ENCODE measurements at regions not wholly inside any gene's neighbourhood (a gene's known extent, or its start where the extent isn't known, plus 50 kb on each side); places are given as distances from the start of the nearest gene placed in this dataset.

DNA sequence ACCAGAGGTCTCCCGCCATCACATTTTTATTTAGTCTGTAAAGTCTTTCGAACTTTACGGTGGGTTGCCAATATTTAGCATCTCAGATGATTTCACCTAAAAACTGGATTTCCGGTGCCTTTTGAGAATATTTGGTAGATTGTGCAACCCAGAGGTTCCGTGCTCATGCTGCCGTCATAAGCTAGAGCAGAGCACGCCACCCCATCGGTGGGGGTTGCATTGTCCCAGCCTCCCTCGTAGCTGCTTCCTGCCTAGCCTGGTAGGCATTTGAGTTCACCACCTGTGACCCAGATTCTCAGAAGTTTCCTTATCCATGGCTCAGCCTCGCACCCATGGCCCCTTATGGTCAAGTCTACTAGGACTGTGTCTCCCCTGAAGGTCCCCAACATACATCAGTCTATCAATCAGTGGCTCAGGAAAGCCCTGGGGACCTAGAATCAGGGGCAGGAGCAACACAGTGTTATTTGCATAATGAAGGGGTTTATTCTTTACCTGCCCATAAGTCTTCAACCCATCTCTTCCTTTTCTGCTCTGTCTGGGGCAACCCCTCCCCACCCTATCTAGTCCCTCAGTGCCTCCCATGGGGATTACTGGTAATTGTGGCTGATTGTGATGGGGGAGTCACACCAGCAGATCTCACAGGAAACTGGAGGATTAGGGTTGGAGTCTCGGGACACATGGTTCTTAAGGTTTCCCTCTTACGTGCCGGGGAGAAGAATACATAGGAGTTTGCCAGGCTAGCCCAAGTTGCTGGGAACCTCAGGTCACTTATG is 152.3 kb downstream of the PHETA1 start:
- POLR2A ChIA-PET = no interaction called here

More for the DNA sequence above, 152.3 kb downstream of the PHETA1 start:
- Histone ChIP-seq H3K4me2 (ENCODE audit: control insufficient read depth, insufficient read depth) (no peak overlapping the region), H3K79me2 (ENCODE audit: control insufficient read depth, insufficient read depth, low read length) (no peaks in the 10 kb centered on the region), H3K4me3 (no peak overlapping the region), H3K36me3 (ENCODE audit: control insufficient read depth in 2 of 2, insufficient read depth in 2 of 2, low read length in 1 of 2) (no peaks in the 10 kb centered on the region), H3K9me3 (replicated peaks; ENCODE audit: control insufficient read depth, insufficient read depth, low read length) (no peaks in the 10 kb centered on the region), H3K4me1 (ENCODE audit: control insufficient read depth, insufficient read depth, low read length) (no peaks in the 10 kb centered on the region), H3K27me3 (replicated peaks in 1 of 2; ENCODE audit: control insufficient read depth in 2 of 2, insufficient read depth in 2 of 2, low read length in 1 of 2) (peaks cover 0 to 2% of the 10 kb centered on the region in 2 experiments; a peak in 2 of 4 replicates), H4K20me1 (ENCODE audit: control insufficient read depth, insufficient read depth) (no peaks in the 10 kb centered on the region), H3K27ac (ENCODE audit: control insufficient read depth, insufficient read depth) (no peak overlapping the region), H3K9ac (ENCODE audit: control insufficient read depth, insufficient read depth, low read length) (no peak overlapping the region), H2AFZ (ENCODE audit: control insufficient read depth, low read depth, low read length) (no peak overlapping the region)
- 59% methylated on average over 13 of the region's 13 CpGs for WGBS (ENCODE audit: insufficient coverage, insufficient replicate concordance, low lambda C conversion rate, missing lambda C conversion rate)
- in situ Hi-C loops (cut with MboI) (no loop called here), intact Hi-C loops (cut with micrococcal nuclease; ENCODE audit: unreplicated experiment) (no loop called here)
- BruUV-seq (replicated peaks) = no TSS peak
- ChIA-PET SMC1A (ENCODE audit: uncharacterized antibody, unreplicated experiment) (no interaction called here), CTCF (no interaction called here), RAD21 (ENCODE audit: unreplicated experiment) (no interaction called here)
- no peak for TF ChIP-seq MTA2 (IDR thresholded peaks at IDR 0.05; ENCODE audit: low read depth)
- TF ChIP-seq STAT3 (IDR thresholded peaks at IDR 0.05; ENCODE audit: low read depth, low read length) = no peak
- no peak for TF ChIP-seq BRCA1 (IDR thresholded peaks at IDR 0.05; ENCODE audit: low read depth, low read length)
- TF ChIP-seq YBX1 (IDR thresholded peaks at IDR 0.05) = no peak
- TF ChIP-seq POU2F2 (IDR thresholded peaks at IDR 0.05; ENCODE audit: borderline replicate concordance, low read depth, low read length) = no peak
- TF ChIP-seq BACH1 (IDR thresholded peaks at IDR 0.05; ENCODE audit: borderline replicate concordance) = no peak
- TF ChIP-seq, protein P1, sequence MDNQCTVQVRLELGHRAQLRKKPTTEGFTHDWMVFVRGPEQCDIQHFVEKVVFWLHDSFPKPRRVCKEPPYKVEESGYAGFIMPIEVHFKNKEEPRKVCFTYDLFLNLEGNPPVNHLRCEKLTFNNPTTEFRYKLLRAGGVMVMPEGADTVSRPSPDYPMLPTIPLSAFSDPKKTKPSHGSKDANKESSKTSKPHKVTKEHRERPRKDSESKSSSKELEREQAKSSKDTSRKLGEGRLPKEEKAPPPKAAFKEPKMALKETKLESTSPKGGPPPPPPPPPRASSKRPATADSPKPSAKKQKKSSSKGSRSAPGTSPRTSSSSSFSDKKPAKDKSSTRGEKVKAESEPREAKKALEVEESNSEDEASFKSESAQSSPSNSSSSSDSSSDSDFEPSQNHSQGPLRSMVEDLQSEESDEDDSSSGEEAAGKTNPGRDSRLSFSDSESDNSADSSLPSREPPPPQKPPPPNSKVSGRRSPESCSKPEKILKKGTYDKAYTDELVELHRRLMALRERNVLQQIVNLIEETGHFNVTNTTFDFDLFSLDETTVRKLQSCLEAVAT (IDR thresholded peaks at IDR 0.05) = no peak
- TF ChIP-seq SMAD1 (IDR thresholded peaks at IDR 0.05; ENCODE audit: low read depth, partially characterized antibody) = no peak
- TF ChIP-seq, protein P2, sequence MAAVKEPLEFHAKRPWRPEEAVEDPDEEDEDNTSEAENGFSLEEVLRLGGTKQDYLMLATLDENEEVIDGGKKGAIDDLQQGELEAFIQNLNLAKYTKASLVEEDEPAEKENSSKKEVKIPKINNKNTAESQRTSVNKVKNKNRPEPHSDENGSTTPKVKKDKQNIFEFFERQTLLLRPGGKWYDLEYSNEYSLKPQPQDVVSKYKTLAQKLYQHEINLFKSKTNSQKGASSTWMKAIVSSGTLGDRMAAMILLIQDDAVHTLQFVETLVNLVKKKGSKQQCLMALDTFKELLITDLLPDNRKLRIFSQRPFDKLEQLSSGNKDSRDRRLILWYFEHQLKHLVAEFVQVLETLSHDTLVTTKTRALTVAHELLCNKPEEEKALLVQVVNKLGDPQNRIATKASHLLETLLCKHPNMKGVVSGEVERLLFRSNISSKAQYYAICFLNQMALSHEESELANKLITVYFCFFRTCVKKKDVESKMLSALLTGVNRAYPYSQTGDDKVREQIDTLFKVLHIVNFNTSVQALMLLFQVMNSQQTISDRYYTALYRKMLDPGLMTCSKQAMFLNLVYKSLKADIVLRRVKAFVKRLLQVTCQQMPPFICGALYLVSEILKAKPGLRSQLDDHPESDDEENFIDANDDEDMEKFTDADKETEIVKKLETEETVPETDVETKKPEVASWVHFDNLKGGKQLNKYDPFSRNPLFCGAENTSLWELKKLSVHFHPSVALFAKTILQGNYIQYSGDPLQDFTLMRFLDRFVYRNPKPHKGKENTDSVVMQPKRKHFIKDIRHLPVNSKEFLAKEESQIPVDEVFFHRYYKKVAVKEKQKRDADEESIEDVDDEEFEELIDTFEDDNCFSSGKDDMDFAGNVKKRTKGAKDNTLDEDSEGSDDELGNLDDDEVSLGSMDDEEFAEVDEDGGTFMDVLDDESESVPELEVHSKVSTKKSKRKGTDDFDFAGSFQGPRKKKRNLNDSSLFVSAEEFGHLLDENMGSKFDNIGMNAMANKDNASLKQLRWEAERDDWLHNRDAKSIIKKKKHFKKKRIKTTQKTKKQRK (IDR thresholded peaks at IDR 0.05; ENCODE audit: low read depth, low read length) = no peak
- TF ChIP-seq RAD21 (IDR thresholded peaks at IDR 0.05; ENCODE audit: insufficient read depth, low read depth, low read length) = no peak
- no peak for TF ChIP-seq PAX5 (IDR thresholded peaks at IDR 0.05; ENCODE audit: borderline replicate concordance, low read depth, low read length)
- no peak for TF ChIP-seq TCF7 (IDR thresholded peaks at IDR 0.05; ENCODE audit: borderline replicate concordance)
- TF ChIP-seq RUNX3 (IDR thresholded peaks at IDR 0.05; ENCODE audit: low read length) = no peak
- TF ChIP-seq SRF (IDR thresholded peaks at IDR 0.05; ENCODE audit: low read depth in 2 of 2, low read length in 2 of 2) = no peak
- FAIRE-seq (no peak), ATAC-seq (no peak), DNase-seq (ENCODE audit: low read depth, low spot score) (no peak)
